Activated T-cell treated with anti-CD3 and anti-CD28 coated beads, Interleukin-2, amount 50 U/mL, for 24 hours (primary cell): ENCODE measurements at regions not wholly inside any gene's neighbourhood (a gene's known extent, or its start where the extent isn't known, plus 50 kb on each side); places are given as distances from the start of the nearest gene placed in this dataset.

Experiments used
- DNase-seq: peaks from one replicate; pipeline ENCODE4 v3.0.0-alpha.2; 2020
- H3K27ac Mint-ChIP-seq: 2 replicates; pipeline ENCODE4 v1.8.0; 2020; ENCODE audit warnings: mild to moderate bottlenecking, mixed read lengths
- H3K27me3 Mint-ChIP-seq: 2 replicates; pipeline ENCODE4 v1.8.0; 2020; ENCODE audit warnings: mixed read lengths
- H3K36me3 Mint-ChIP-seq: 2 replicates; pipeline ENCODE4 v1.8.0; 2020; ENCODE audit warnings: low read depth, mixed read lengths
- H3K4me1 Mint-ChIP-seq: 2 replicates; pipeline ENCODE4 v1.8.0; 2020; ENCODE audit warnings: low read depth, mixed read lengths
- H3K4me3 Mint-ChIP-seq: 2 replicates; pipeline ENCODE4 v1.8.0; 2020; ENCODE audit warnings: mild to moderate bottlenecking, moderate library complexity, mixed read lengths
- H3K9me3 Mint-ChIP-seq: 2 replicates; pipeline ENCODE4 v1.8.0; 2020; ENCODE audit warnings: mixed read lengths

DNA sequence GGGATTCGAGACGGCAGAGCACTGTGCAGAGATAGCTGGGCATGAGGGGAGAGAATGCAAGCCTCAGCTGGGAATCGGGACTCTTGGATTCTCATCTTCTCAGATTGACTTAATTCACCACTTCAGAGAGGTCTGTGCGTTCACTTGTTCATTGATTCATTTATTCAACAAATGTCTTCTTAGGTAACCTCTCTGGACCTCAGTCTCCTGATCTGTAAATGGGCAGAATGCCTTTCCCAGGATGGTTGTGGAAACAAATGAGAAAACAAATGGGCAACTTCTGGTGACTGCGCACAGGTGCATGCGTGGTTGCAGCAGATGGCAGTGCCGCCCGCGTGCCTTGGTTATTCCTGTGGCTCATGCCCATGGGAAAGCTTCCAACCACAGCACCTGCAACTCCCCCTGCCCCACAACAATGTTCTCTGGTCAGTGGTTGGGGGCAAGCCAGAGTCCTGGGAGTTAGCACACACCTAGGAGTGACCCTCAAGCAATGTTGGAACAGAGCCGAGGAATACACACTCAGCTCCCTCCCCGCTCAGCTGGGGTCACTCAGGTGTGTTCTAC lies 110.1 kb upstream of the RUNX3 start:
- H3K27me3 Mint-ChIP-seq: no peaks in the 10 kb centered on the region
- peaks cover 19% of the 10 kb centered on the region for H3K4me1 Mint-ChIP-seq
- H3K27ac Mint-ChIP-seq: no peak overlapping the region
- DNase-seq: no peak
- no peak overlapping the region for H3K4me3 Mint-ChIP-seq
- H3K9me3 Mint-ChIP-seq: no peaks in the 10 kb centered on the region
- H3K36me3 Mint-ChIP-seq: no peaks in the 10 kb centered on the region

DNA sequence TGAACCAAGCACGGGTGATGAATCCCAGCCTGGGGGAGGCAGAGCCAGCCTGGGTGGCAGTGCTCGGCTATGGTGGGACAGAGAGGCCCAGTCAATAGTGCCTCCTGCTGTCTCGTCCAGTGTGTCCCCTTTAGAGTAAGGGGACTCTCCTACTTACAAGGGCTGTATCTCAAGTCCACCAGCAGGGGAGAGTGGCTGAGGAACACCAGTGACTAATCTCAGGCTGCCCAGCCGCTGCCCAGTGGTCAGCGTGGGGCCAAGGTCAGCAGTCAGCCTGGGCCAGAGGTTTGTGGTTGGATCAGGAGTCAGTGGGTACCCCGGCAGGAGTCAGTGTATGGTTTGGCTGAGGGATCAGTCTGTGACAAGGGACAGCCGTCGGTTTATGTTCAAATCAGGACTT lies 109.2 kb upstream of the RUNX3 start:
- peaks cover 19% of the 10 kb centered on the region for H3K4me1 Mint-ChIP-seq
- peaks cover 2% of the 10 kb centered on the region for H3K36me3 Mint-ChIP-seq
- no peak overlapping the region for H3K27ac Mint-ChIP-seq
- DNase-seq: no peak
- H3K27me3 Mint-ChIP-seq: no peaks in the 10 kb centered on the region
- H3K9me3 Mint-ChIP-seq: no peaks in the 10 kb centered on the region
- no peak overlapping the region for H3K4me3 Mint-ChIP-seq

DNA sequence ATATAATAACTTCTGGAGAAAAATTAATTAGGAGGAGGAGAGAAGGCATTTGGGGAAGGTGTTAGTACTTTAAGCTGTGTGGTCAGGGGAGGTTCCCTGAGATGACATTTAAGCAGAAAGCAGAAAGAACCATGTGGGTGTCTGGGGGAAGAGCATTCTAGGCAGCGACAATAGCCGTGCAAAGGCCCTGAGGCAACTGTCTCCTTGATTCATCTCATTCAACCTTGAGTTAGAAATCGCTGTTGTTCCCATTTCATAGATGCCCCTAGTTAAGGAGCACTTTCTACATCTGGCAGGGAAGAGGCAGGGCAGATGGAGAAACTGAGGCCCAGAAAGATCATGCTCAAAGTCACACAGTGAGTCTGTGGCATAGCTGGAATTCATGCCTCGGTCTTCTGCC lies 108.6 kb upstream of the RUNX3 start:
- Mint-ChIP-seq H3K36me3 (peaks cover 2% of the 10 kb centered on the region), H3K27me3 (no peaks in the 10 kb centered on the region), H3K4me1 (peaks cover 19% of the 10 kb centered on the region), H3K9me3 (no peaks in the 10 kb centered on the region), H3K27ac (peak overlapping the region; percentile 17), H3K4me3 (no peak overlapping the region)
- DNase-seq: no peak

DNA sequence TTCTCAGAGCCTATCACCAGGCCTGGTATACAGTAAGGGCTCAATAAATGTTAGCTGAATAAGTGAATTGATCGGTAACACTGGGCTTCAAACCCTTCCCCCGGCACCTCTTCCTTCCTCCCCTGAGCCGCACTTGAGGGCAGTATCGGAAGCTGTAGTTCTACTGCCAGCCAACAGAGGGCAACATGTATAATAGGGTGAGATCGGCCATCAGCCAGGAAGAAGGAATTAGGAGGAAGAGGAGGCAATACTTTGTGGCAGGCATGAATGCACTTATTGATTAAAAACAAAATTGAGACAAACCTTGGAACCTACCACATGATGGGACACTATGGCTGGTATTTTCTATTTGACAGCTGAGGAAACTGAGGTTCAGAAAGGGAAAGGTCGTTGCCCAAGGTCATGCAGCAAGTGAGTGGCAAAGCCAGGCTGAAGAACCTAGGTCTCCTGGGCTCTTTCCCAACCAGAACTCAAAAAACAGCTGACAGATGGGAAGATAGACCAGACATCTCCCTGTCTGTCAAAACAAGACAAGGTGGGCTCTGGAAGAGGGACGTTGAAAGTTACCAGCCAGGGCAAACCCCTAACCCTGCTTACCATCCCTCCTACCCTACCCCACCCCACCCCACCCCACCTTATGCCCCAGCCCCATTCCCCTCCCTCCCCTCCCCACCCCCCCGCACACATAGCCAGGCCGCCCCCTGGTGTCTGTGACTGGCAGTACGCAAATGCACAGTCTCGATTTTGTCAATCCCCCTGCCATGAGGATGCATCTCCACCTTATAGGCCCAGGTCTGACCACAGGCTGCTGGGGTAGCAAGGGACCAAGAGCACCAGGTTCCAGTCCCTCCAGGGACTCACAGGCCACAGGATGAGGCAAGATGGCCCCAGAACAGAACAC lies 107.3 kb upstream of the RUNX3 start:
- DNase-seq: peak; percentile 82
- Mint-ChIP-seq H3K27me3 (no peaks in the 10 kb centered on the region), H3K36me3 (peaks cover 2% of the 10 kb centered on the region), H3K9me3 (no peaks in the 10 kb centered on the region), H3K4me3 (no peak overlapping the region), H3K27ac (peak overlapping the region; percentile 76), H3K4me1 (peaks cover 19% of the 10 kb centered on the region)

DNA sequence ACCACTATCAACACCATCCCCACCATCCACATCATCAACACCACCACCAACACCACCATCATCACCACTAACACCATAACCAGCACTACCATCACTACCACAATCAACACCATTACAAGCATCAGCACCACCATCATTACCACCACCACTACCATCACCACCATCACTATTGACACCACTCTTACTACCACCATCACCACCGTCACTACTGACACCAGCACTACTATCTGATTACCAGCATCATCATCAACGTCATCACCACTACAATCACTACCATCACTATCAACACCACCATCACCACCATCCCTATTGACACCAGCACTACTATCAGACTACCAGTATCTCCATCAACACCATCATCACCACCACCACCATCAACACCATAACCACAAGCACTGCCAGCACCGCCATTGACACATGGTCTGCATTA lies 106.1 kb upstream of the RUNX3 start:
- H3K4me3 Mint-ChIP-seq: no peak overlapping the region
- no peaks in the 10 kb centered on the region for H3K9me3 Mint-ChIP-seq
- no peaks in the 10 kb centered on the region for H3K27me3 Mint-ChIP-seq
- peaks cover 2% of the 10 kb centered on the region for H3K36me3 Mint-ChIP-seq
- peaks cover 19% of the 10 kb centered on the region for H3K4me1 Mint-ChIP-seq
- H3K27ac Mint-ChIP-seq: no peak overlapping the region
- DNase-seq: no peak

GRCh38 chr1:25035523-25036116 lies 105.5 kb upstream of the RUNX3 start:
- no peak for DNase-seq
- Mint-ChIP-seq H3K9me3 (no peaks in the 10 kb centered on the region), H3K27me3 (no peaks in the 10 kb centered on the region), H3K36me3 (peaks cover 2% of the 10 kb centered on the region), H3K4me1 (peaks cover 20% of the 10 kb centered on the region), H3K4me3 (no peak overlapping the region), H3K27ac (peak overlapping the region; percentile 96)

- Mint-ChIP-seq H3K27me3 (no peaks in the 10 kb centered on the region), H3K4me3 (no peak overlapping the region), H3K36me3 (peaks cover 2% of the 10 kb centered on the region), H3K27ac (peak overlapping the region; percentile 96), H3K4me1 (peaks cover 27% of the 10 kb centered on the region), H3K9me3 (no peaks in the 10 kb centered on the region)
- no peak for DNase-seq
Observed at GRCh38 chr1:25034736-25035522, 104.9 kb upstream of the RUNX3 start.

GRCh38 chr1:25033828-25034705 lies 104.0 kb upstream of the RUNX3 start:
- Mint-ChIP-seq H3K27ac (peak overlapping the region; percentile 96), H3K4me3 (no peak overlapping the region)

DNA sequence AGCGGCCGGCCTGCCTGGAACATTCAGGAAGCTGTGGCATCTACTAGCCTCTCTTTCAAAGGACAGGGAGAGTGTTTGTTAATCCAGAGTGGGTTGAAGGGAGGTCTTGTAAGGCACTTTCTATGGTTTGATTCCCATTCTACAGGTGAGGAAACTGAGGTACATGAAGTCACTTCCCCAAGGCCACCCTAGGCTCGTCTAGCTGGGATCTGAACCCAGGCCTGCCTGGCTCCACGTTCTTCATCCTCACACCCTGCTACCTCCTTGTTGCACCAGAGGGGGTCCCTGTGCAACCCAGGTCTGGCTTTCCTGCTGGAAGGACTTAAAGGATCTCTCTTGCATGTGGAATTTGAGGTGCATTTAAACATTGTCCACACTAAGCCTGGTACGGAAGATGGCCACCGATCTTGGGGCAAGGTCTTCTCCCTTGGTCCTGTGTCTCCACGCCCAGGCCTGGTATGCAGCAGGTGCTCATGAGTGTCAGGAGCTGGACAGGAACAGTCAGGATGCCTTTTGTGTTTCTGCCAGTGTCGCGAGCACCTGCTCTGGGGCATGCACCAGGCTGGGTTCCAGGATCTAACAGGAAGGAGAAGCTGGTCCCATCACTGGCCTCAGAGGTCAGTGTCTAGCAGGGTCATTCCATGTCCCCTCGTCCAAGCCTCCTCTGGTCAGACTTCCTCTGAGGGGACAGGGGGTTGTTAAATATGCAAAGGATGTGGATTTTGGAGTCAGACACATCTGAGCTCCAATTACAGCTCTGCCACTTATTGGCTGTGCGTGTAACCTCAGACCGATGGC lies 103.2 kb upstream of the RUNX3 start:
- Mint-ChIP-seq H3K27me3 (no peaks in the 10 kb centered on the region), H3K9me3 (no peaks in the 10 kb centered on the region), H3K36me3 (peaks cover 2% of the 10 kb centered on the region), H3K27ac (peak overlapping the region; percentile 96), H3K4me3 (no peak overlapping the region), H3K4me1 (peaks cover 37% of the 10 kb centered on the region)
- no peak for DNase-seq

More at GRCh38 chr1:25033828-25034705, 104.0 kb upstream of the RUNX3 start:
- H3K4me1 Mint-ChIP-seq: peaks cover 35% of the 10 kb centered on the region
- peak; percentile 44 for DNase-seq
- peaks cover 2% of the 10 kb centered on the region for H3K36me3 Mint-ChIP-seq
- H3K9me3 Mint-ChIP-seq: no peaks in the 10 kb centered on the region
- no peaks in the 10 kb centered on the region for H3K27me3 Mint-ChIP-seq

DNA sequence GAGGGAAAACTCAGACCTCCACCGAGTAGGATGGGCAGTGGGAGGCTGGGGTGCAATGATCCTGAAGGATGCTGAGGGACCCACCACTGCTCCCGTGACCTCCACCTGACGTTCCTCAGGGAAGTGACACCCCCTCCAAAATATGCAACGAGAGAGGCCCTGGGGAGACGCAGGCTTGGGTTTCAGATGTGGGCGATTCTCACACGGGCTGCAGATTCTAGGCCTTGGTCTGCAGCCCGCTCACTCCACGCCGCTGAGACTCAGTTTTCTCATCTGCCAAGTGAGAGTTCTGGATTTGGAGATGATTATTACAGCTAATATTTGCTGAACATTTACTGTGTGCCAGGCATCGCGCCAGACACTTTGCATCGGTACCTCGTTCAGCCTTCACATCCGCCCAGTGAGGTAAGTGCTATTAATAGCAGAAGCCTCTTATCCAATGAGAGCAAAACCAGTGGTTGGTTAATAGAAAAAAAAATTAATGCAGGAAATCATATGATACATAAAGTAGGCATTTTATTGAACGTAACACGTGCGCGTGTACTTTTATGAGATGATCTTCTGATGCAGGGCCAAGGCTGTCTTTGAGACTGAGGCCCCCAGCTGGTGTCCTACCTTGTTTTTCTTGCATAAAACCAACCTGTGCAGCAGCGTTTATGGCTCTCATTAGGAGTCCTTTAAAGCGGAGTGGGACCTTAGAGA lies 102.0 kb upstream of the RUNX3 start:
- H3K27ac Mint-ChIP-seq: peak overlapping the region; percentile 96
- H3K4me1 Mint-ChIP-seq: peaks cover 40% of the 10 kb centered on the region
- H3K27me3 Mint-ChIP-seq: no peaks in the 10 kb centered on the region
- H3K9me3 Mint-ChIP-seq: no peaks in the 10 kb centered on the region
- H3K4me3 Mint-ChIP-seq: no peak overlapping the region
- H3K36me3 Mint-ChIP-seq: peaks cover 2% of the 10 kb centered on the region
- no peak for DNase-seq

DNA sequence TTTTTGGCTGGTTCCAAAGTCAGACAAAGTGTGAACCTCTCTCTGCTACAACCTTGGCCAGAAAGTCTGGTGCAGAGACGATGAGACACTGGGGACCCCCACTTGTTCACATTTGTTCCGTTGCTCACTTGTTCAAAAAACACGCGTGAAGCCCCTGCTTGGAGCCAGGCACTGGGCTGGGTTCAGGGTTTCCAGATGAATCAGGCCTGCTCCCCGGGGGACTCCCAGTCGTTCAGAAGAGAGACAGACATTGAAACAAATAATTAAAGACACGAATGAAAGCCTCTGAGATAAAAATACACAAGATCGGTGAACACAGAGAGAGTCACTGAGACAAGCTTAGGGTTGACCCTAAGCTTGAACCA lies 101.5 kb upstream of the RUNX3 start:
- peak; percentile 75 for DNase-seq
- Mint-ChIP-seq H3K36me3 (peaks cover 2% of the 10 kb centered on the region), H3K4me1 (peaks cover 41% of the 10 kb centered on the region), H3K27me3 (no peaks in the 10 kb centered on the region), H3K4me3 (no peak overlapping the region), H3K9me3 (no peaks in the 10 kb centered on the region), H3K27ac (peak overlapping the region; percentile 96)

- peak; percentile 83 for DNase-seq
- Mint-ChIP-seq H3K36me3 (peaks cover 2% of the 10 kb centered on the region), H3K9me3 (no peaks in the 10 kb centered on the region), H3K27me3 (no peaks in the 10 kb centered on the region), H3K4me1 (peaks cover 45% of the 10 kb centered on the region), H3K27ac (peak overlapping the region; percentile 96), H3K4me3 (no peak overlapping the region)
Observed at GRCh38 chr1:25030674-25031589, 100.9 kb upstream of the RUNX3 start.
